RWPE2 (cell line): ENCODE measurements at regions not wholly inside any gene's neighbourhood (a gene's known extent, or its start where the extent isn't known, plus 50 kb on each side); places are given as distances from the start of the nearest gene placed in this dataset.

Experiments used
- ATAC-seq: fragments of 200-7000 bp; cut with Tn5 transposase; 3 replicates; pipeline ENCODE4 v1.9.1; 2021; ENCODE audit warnings: low read depth
- DNase-seq: peaks from one replicate; pipeline ENCODE4 v3.0.0-alpha.2; 2020; ENCODE audit warnings: low spot score
- H3K27ac ChIP-seq: fragments of 450-650 bp; 2 replicates; pipeline ENCODE4 v1.5.1; 2017; ENCODE audit warnings: mild to moderate bottlenecking; ENCODE audit not compliant: poor library complexity, severe bottlenecking
- H3K27me3 ChIP-seq: fragments of 250-450 bp; sonication (Bioruptor Pico); 2 replicates; pipeline ENCODE4 v1.5.1; 2021; ENCODE audit warnings: mild to moderate bottlenecking, moderate library complexity; ENCODE audit not compliant: insufficient read depth, poor library complexity, severe bottlenecking
- H3K36me3 ChIP-seq: fragments of 250-450 bp; sonication (Bioruptor Pico); 2 replicates; pipeline ENCODE4 v1.5.1; 2020; ENCODE audit warnings: low read depth, mild to moderate bottlenecking, moderate library complexity
- H3K4me1 ChIP-seq: fragments of 250-450 bp; sonication (Bioruptor Pico); 2 replicates; pipeline ENCODE4 v1.5.1; 2021; ENCODE audit warnings: mild to moderate bottlenecking, moderate library complexity; ENCODE audit not compliant: insufficient read depth, poor library complexity, severe bottlenecking
- H3K4me3 ChIP-seq: fragments of 250-450 bp; sonication (Bioruptor Pico); 2 replicates; pipeline ENCODE4 v1.5.1; 2021; ENCODE audit warnings: mild to moderate bottlenecking, moderate library complexity; ENCODE audit not compliant: severe bottlenecking
- H3K9me3 ChIP-seq: fragments of 250-450 bp; sonication (Bioruptor Pico); 2 replicates; pipeline ENCODE4 v1.5.1; 2021; ENCODE audit warnings: mild to moderate bottlenecking, moderate library complexity; ENCODE audit not compliant: severe bottlenecking
- TF ChIP-seq, protein P1 (sequence below): fragments of 450-650 bp; IDR thresholded peaks from one replicate; pipeline ENCODE4 v1.5.1; 2017; ENCODE audit warnings: mild to moderate bottlenecking, moderate library complexity; ENCODE audit not compliant: poor library complexity, severe bottlenecking

DNA sequence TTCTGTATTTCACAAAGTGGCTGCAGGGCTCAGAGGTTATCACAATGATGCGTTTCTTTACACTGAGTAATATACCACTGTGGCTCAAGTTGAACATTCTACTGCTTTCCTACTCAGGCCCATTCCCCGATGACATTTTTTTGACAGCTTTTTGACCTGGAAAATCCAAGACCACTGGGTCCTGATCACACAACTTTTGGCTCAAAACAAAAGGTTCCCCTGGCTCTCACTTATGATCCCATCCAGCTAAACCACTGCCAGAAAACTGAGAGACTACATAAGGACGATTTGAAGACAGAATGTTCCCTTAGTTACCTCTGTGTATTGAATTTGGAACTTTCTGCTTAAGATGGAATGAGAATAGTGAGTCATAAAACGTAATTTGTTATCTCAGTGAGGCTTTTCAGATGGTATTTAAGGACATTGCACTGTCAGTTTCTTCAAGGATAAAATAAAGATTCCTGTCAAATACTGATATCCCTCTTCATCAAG lies 78.0 kb upstream of the FBXL7 start:
- no peaks in the 10 kb centered on the region for H3K36me3 ChIP-seq
- DNase-seq (no peak), ATAC-seq (no peak)
- no peak overlapping the region for H3K27ac ChIP-seq
- H3K9me3 ChIP-seq, result no peaks in the 10 kb centered on the region
- no peak overlapping the region for H3K4me3 ChIP-seq
- TF ChIP-seq, protein P1, sequence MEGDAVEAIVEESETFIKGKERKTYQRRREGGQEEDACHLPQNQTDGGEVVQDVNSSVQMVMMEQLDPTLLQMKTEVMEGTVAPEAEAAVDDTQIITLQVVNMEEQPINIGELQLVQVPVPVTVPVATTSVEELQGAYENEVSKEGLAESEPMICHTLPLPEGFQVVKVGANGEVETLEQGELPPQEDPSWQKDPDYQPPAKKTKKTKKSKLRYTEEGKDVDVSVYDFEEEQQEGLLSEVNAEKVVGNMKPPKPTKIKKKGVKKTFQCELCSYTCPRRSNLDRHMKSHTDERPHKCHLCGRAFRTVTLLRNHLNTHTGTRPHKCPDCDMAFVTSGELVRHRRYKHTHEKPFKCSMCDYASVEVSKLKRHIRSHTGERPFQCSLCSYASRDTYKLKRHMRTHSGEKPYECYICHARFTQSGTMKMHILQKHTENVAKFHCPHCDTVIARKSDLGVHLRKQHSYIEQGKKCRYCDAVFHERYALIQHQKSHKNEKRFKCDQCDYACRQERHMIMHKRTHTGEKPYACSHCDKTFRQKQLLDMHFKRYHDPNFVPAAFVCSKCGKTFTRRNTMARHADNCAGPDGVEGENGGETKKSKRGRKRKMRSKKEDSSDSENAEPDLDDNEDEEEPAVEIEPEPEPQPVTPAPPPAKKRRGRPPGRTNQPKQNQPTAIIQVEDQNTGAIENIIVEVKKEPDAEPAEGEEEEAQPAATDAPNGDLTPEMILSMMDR, result no peak
- no peaks in the 10 kb centered on the region for H3K4me1 ChIP-seq
- H3K27me3 ChIP-seq, result peaks cover 13% of the 10 kb centered on the region

DNA sequence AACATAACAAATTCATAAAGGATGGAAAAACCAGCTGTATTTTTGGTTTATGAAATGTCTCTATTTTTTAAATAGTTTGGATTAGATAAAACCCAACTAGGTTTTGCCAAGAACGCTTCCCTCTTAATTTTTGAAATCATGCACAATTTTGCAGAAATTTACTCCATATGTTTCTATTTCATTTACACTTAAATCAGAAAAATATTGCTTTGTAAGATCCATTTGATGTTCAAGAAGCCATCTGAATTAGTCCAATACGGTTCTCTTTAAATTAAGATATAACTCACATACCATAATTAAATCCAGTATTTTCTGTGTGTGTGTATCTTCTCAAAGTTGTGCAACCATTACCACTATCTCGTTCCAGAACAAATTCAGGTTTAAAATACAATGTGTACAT lies 78.6 kb upstream of the FBXL7 start:
- no peak for ATAC-seq
- no peak for DNase-seq
- H3K4me3 ChIP-seq, result no peak overlapping the region
- H3K4me1 ChIP-seq, result no peaks in the 10 kb centered on the region
- H3K27ac ChIP-seq, result no peak overlapping the region
- TF ChIP-seq, protein P1, result no peak
- peaks cover 9% of the 10 kb centered on the region for H3K27me3 ChIP-seq
- H3K36me3 ChIP-seq, result no peaks in the 10 kb centered on the region
- H3K9me3 ChIP-seq, result no peaks in the 10 kb centered on the region

DNA sequence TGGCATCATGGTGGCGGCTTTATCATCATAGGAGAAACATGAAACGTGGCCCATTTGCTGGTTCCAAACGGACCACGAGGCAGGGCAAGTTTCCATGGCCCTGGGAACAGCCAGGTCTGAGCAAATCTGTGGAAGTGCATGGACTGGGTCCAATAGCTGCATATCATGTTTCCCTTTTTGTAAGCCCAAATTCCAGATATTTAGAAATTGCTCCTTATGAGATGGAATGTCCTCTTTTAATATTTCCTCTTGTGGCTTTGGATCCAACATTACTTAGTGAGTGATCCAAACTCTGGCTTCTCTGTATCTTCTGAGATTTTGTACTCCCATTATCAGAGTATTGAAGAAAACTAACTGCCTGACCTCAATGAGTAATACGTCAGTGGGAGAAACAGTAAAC lies 79.8 kb upstream of the FBXL7 start:
- Histone ChIP-seq H3K27ac (no peak overlapping the region), H3K4me3 (no peak overlapping the region), H3K9me3 (no peaks in the 10 kb centered on the region), H3K4me1 (no peaks in the 10 kb centered on the region), H3K27me3 (peaks cover 5% of the 10 kb centered on the region), H3K36me3 (no peaks in the 10 kb centered on the region)
- no peak for ATAC-seq
- no peak for DNase-seq
- TF ChIP-seq, protein P1, result no peak

DNA sequence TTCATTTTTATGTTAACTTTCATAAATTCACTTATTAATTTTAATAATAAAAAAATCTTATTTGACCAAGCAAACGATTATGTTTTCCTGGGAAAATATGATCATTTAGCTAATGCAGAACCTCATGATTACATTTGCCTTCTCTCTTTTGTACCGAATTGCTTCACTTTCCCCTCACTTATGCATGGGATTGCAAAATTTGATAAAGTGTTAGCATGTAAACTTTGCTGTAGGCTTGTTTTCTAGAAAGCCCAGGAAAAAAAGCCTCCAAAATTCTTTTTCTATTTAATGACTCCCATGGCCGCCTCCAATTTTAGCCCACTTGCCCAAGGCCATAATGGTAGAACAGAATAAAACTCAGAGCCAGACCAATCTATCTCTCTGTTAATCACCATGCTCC lies 82.8 kb upstream of the FBXL7 start:
- no peak for DNase-seq
- no peak for ATAC-seq
- H3K9me3 ChIP-seq, result peaks cover 3% of the 10 kb centered on the region
- no peaks in the 10 kb centered on the region for H3K4me1 ChIP-seq
- H3K27ac ChIP-seq, result no peak overlapping the region
- H3K36me3 ChIP-seq, result no peaks in the 10 kb centered on the region
- TF ChIP-seq, protein P1, result no peak
- H3K4me3 ChIP-seq, result no peak overlapping the region
- H3K27me3 ChIP-seq, result no peaks in the 10 kb centered on the region

DNA sequence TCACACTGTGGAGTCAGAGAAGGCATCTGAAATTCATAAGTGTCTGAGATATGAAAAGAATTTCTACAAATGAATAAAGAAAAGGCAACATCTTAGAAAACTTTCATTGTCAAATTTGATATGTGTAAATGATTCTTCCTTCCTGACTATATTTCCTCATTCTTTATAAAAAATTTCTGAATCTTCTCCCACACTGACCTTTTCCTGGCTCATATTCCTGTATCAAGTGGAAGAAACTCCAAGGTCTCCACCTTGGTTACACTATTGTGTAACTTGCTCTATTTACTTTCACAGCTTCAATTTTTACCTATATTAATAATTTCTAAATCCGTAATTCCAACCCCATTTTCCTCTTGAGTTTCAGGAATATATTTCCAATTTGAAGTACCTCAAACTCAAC lies 93.5 kb upstream of the FBXL7 start:
- Histone ChIP-seq H3K27ac (no peak overlapping the region), H3K4me3 (no peak overlapping the region), H3K4me1 (no peaks in the 10 kb centered on the region), H3K9me3 (peaks cover 3% of the 10 kb centered on the region), H3K36me3 (no peaks in the 10 kb centered on the region), H3K27me3 (no peaks in the 10 kb centered on the region)
- DNase-seq, result no peak
- TF ChIP-seq, protein P1, result no peak
- no peak for ATAC-seq
